Keratinocyte (primary cell): ENCODE measurements at regions not wholly inside any gene's neighbourhood (a gene's known extent, or its start where the extent isn't known, plus 50 kb on each side); places are given as distances from the start of the nearest gene placed in this dataset.

ENCODE experiments used
- DNase-seq: peaks from one replicate; pipeline ENCODE4 v3.0.0-alpha.2; 2011; ENCODE audit warnings: low read depth, missing footprints, low spot score
- FAIRE-seq: peaks from 2 replicates; lab custom pipeline; 2011; peaks lifted over from hg19 to GRCh38; lab: Jason Lieb, UNC
- H2AFZ ChIP-seq: 2 replicates; pipeline ENCODE4 v1.6.0; 2012; ENCODE audit warnings: low read length, control low read depth, inconsistent platforms; ENCODE audit not compliant: control insufficient read depth
- H3K27ac ChIP-seq: 2 replicates; pipeline ENCODE4 v1.5.1; 2011; ENCODE audit warnings: low read length; ENCODE audit not compliant: control insufficient read depth, insufficient read depth
- H3K27me3 ChIP-seq: 3 replicates; pipeline ENCODE4 v1.6.0; 2011; ENCODE audit warnings: low read length; ENCODE audit not compliant: control insufficient read depth, insufficient read depth; ENCODE audit errors: extremely low read depth
- H3K36me3 ChIP-seq, 2 experiments: 2 replicates in 1 of 2; 3 replicates in 1 of 2; pipeline ENCODE4 v1.5.1; 2011; ENCODE audit warnings: low read length in 2 of 2, mild to moderate bottlenecking in 1 of 2; ENCODE audit not compliant: control insufficient read depth in 2 of 2, insufficient read depth in 2 of 2; ENCODE audit errors: extremely low read depth in 1 of 2
- H3K4me1 ChIP-seq: 3 replicates; pipeline ENCODE4 v1.5.1; 2011; ENCODE audit warnings: low read length; ENCODE audit not compliant: control insufficient read depth, insufficient read depth; ENCODE audit errors: extremely low read depth
- H3K4me2 ChIP-seq: 3 replicates; pipeline ENCODE4 v1.6.0; 2011; ENCODE audit warnings: low read depth, low read length; ENCODE audit not compliant: control insufficient read depth, insufficient read depth; ENCODE audit errors: extremely low read depth
- H3K4me3 ChIP-seq, 3 experiments: fragments of 200-600 bp in 1 of 3; sonication (generic) in 1 of 3; 2 replicates in 2 of 3; 3 replicates in 1 of 3; pipeline ENCODE4 v1.5.1; 2011 to 2016; ENCODE audit warnings: low read length in 3 of 3, mild to moderate bottlenecking in 3 of 3, control low read depth in 2 of 3, inconsistent platforms in 1 of 3, low read depth in 1 of 3, mixed read lengths in 1 of 3, mixed run types in 1 of 3, moderate library complexity in 1 of 3; ENCODE audit not compliant: control insufficient read depth in 2 of 3, insufficient read depth in 2 of 3; ENCODE audit errors: extremely low read depth in 1 of 3
- H3K79me2 ChIP-seq: 2 replicates; pipeline ENCODE4 v1.6.0; 2012; ENCODE audit warnings: low read length; ENCODE audit not compliant: control insufficient read depth, insufficient read depth
- H3K9ac ChIP-seq: 3 replicates; pipeline ENCODE4 v1.6.0; 2011; ENCODE audit warnings: low read length; ENCODE audit not compliant: control insufficient read depth, insufficient read depth; ENCODE audit errors: extremely low read depth
- H3K9me1 ChIP-seq: 3 replicates; pipeline ENCODE4 v1.6.0; 2011; ENCODE audit warnings: low read length; ENCODE audit not compliant: control insufficient read depth, insufficient read depth; ENCODE audit errors: extremely low read depth
- H3K9me3 ChIP-seq: 2 replicates; pipeline ENCODE4 v1.5.1; 2012; ENCODE audit warnings: low read depth, low read length; ENCODE audit not compliant: control insufficient read depth
- H4K20me1 ChIP-seq: 3 replicates; pipeline ENCODE4 v1.6.0; 2011; ENCODE audit warnings: low read length; ENCODE audit not compliant: control insufficient read depth, insufficient read depth; ENCODE audit errors: extremely low read depth
- CTCF ChIP-seq, 3 experiments: IDR thresholded peaks in 1 of 3; conservative IDR thresholded peaks in 1 of 3; optimal IDR thresholded peaks in 1 of 3; 2 replicates in 2 of 3; 3 replicates in 1 of 3; pipeline versions ENCODE3 to v1.5.1; 2011; ENCODE audit warnings: low read length in 3 of 3, mild to moderate bottlenecking in 3 of 3, moderate library complexity in 2 of 3, control low read depth in 1 of 3, inconsistent platforms in 1 of 3; ENCODE audit not compliant: insufficient read depth in 2 of 3; ENCODE audit errors: extremely low read depth in 1 of 3
- EZH2 ChIP-seq: IDR thresholded peaks from one replicate; pipeline ENCODE4 v1.6.1; 2012; ENCODE audit warnings: inconsistent platforms, mild to moderate bottlenecking, low read length, moderate library complexity
- dilution Hi-C: fragments of 300-500 bp; cut with MboI; formaldehyde crosslinking; loops from one replicate; pipeline ENCODE4 v1.7.0; 2020; ENCODE audit warnings: low sequenced_read_pairs; ENCODE audit not compliant: extremely low pct_ligation_motif_present

- dilution Hi-C loops = no loop called here
- FAIRE-seq (no peak), DNase-seq (no peak)
- Histone ChIP-seq H3K79me2 (no peaks in the 10 kb centered on the region), H3K4me1 (no peaks in the 10 kb centered on the region), H4K20me1 (no peaks in the 10 kb centered on the region), H3K27me3 (no peaks in the 10 kb centered on the region), H2AFZ (no peak overlapping the region), H3K4me3 (no peak overlapping the region), H3K9me3 (peaks cover 28% of the 10 kb centered on the region), H3K9me1 (no peaks in the 10 kb centered on the region), H3K9ac (no peak overlapping the region), H3K4me2 (no peak overlapping the region), H3K36me3 (no peaks in the 10 kb centered on the region), H3K27ac (no peak overlapping the region)
- TF ChIP-seq CTCF (optimal IDR thresholded peaks at IDR 0.05 in 1 of 3, IDR thresholded peaks at IDR 0.05 in 1 of 3, conservative IDR thresholded peaks at IDR 0.05 in 1 of 3; ENCODE audit: extremely low read depth in 1 of 3, insufficient read depth in 2 of 3, low read length in 3 of 3) = no peak
- TF ChIP-seq EZH2 = no peak
Measured at GRCh38 chr12:34402899-34403705, 380.8 kb downstream of the ALG10 start.

GRCh38 chr12:34403706-34404376 is 381.5 kb downstream of the ALG10 start:
- Histone ChIP-seq H3K4me2 (no peak overlapping the region), H3K9ac (no peak overlapping the region), H3K27ac (no peak overlapping the region), H3K4me3 (no peak overlapping the region), H3K9me1 (no peaks in the 10 kb centered on the region), H3K79me2 (no peaks in the 10 kb centered on the region), H3K9me3 (peaks cover 28% of the 10 kb centered on the region), H3K4me1 (no peaks in the 10 kb centered on the region), H3K27me3 (no peaks in the 10 kb centered on the region), H2AFZ (no peak overlapping the region), H3K36me3 (no peaks in the 10 kb centered on the region), H4K20me1 (no peaks in the 10 kb centered on the region)
- TF ChIP-seq EZH2 = no peak
- no peak for TF ChIP-seq CTCF (optimal IDR thresholded peaks at IDR 0.05 in 1 of 3, IDR thresholded peaks at IDR 0.05 in 1 of 3, conservative IDR thresholded peaks at IDR 0.05 in 1 of 3; ENCODE audit: extremely low read depth in 1 of 3, insufficient read depth in 2 of 3, low read length in 3 of 3)
- dilution Hi-C loops = no loop called here
- DNase-seq = no peak
- no peak for FAIRE-seq
